PC-9 (cell line): ENCODE measurements at regions not wholly inside any gene's neighbourhood (a gene's known extent, or its start where the extent isn't known, plus 50 kb on each side); places are given as distances from the start of the nearest gene placed in this dataset.

Source experiments
- EZH2 ChIP-seq: fragments of 200-600 bp; sonication (generic); IDR thresholded peaks from 2 replicates; pipeline ENCODE4 v1.8.0; 2017; ENCODE audit warnings: antibody characterized with exemption, low read depth
- TF ChIP-seq, protein P1 (sequence below): fragments of 200-600 bp; sonication (generic); conservative IDR thresholded peaks from 2 replicates; pipeline ENCODE4 v1.6.1; 2017; ENCODE audit warnings: mixed run types, antibody characterized with exemption, mild to moderate bottlenecking, moderate library complexity

DNA sequence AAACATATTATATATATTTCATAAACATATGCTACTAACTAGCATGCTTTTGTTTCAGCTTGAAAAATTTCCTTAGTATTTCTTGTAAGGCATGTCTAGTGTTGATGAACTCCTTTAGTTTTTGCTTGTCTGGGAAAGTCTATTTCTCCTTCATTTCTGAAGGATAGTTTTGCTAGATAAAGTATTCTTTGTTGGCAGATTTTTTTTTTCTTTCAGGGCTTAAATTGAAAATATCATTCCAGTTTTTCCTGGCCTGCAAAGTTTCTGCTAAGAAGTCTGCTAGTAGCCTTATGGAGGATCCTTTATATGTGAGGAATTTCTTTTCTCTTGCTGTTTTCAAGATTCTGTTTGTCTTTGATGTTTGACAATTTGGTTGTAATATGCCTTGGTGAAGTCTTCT, 183.5 kb downstream of the SLC4A3 start:
- TF ChIP-seq, protein P1, sequence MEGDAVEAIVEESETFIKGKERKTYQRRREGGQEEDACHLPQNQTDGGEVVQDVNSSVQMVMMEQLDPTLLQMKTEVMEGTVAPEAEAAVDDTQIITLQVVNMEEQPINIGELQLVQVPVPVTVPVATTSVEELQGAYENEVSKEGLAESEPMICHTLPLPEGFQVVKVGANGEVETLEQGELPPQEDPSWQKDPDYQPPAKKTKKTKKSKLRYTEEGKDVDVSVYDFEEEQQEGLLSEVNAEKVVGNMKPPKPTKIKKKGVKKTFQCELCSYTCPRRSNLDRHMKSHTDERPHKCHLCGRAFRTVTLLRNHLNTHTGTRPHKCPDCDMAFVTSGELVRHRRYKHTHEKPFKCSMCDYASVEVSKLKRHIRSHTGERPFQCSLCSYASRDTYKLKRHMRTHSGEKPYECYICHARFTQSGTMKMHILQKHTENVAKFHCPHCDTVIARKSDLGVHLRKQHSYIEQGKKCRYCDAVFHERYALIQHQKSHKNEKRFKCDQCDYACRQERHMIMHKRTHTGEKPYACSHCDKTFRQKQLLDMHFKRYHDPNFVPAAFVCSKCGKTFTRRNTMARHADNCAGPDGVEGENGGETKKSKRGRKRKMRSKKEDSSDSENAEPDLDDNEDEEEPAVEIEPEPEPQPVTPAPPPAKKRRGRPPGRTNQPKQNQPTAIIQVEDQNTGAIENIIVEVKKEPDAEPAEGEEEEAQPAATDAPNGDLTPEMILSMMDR: no peak
- TF ChIP-seq EZH2: no peak
